ENCODE measurements at regions not wholly inside any gene's neighbourhood (a gene's known extent, or its start where the extent isn't known, plus 50 kb on each side); places are given as distances from the start of the nearest gene placed in this dataset.

GRCh38 chr20:8073024-8073832 lies 53.7 kb upstream of the TMX4 start:
- FAIRE-seq (no peak), DNase-seq (ENCODE audit: low spot score) (peak; percentile 7)

- DNase-seq (ENCODE audit: low spot score) (no peak), FAIRE-seq (no peak)
Observed at GRCh38 chr20:8074931-8075330, 55.4 kb upstream of the TMX4 start.

GRCh38 chr20:8076306-8077136 lies 55.5 kb upstream of the PLCB1 start:
- DNase-seq (ENCODE audit: low spot score) (no peak), FAIRE-seq (no peak)

DNA sequence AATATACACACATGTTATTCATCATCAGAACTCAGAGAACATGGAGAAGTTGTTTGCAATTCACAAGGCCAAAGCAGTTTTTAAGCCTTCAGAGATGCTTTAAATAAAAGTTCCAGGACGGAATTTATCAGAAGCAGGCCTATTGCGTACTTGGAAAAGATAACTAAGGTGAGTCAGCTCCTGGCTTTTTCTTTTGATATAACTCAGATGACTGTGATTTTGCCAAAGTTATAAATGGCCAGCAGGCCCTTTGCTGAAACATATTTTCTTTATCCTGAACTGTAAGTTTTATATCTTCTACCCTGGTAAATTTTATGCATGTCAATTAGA lies 55.0 kb upstream of the PLCB1 start:
- FAIRE-seq (no peak), DNase-seq (ENCODE audit: low spot score) (no peak)

DNA sequence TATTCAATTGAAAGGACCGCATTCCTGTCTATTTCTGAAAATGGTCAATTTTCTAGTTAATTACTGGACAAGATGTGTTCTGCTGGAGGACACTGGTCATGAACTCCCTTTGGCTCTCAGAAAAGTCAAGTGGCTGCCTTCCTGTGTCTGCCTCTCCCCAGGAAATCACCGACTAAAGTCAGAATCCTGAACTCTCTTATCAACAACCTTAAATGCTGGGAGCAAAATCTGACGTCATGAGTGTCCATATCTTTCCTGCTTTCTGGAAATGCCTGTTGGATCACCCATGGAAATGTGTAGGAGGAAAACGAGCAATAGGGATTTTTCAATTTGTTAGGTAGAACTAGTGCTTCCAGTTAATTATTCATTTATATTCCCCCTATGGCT lies 53.5 kb upstream of the PLCB1 start:
- DNase-seq (ENCODE audit: low spot score) = no peak
- no peak for FAIRE-seq

DNA sequence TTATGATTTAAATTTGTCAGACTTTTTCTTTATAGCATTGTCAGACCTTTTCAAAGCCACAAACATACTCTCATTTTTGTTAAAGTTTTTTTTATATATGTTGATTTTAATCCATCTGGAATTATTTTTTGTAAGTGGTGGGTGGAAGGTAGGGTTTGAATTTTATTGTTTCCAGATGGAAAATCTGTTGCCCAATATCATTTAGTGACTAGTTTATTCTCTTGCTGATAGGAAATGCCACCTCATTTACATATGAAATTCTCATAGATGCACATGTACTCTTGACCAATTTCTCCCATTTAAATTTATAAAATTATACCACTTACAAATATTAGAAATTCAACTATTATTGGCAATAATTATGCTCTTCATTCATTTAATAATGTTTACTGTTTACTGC lies 52.1 kb upstream of the PLCB1 start:
- DNase-seq (ENCODE audit: low spot score) = no peak
- FAIRE-seq = no peak

GRCh38 chr20:8082025-8082424 lies 50.0 kb upstream of the PLCB1 start:
- FAIRE-seq (no peak), DNase-seq (ENCODE audit: low spot score) (peak; percentile 29)

Data from urothelium cell line (cell line).